MG63 (cell line): ENCODE measurements at regions not wholly inside any gene's neighbourhood (a gene's known extent, or its start where the extent isn't known, plus 50 kb on each side); places are given as distances from the start of the nearest gene placed in this dataset.

Source experiments
- DNase-seq: peaks from one replicate; pipeline ENCODE4 v3.0.0-alpha.2; 2020
- H3K27me3 ChIP-seq: fragments of 250-450 bp; sonication (Bioruptor Pico); 2 replicates; pipeline ENCODE4 v1.5.1; 2020; ENCODE audit warnings: mild to moderate bottlenecking, moderate library complexity
- H3K36me3 ChIP-seq: fragments of 250-450 bp; sonication (Bioruptor Pico); 2 replicates; pipeline ENCODE4 v1.5.1; 2020; ENCODE audit warnings: mild to moderate bottlenecking, moderate library complexity
- H3K4me3 ChIP-seq: fragments of 250-450 bp; sonication (Bioruptor Pico); 2 replicates; pipeline ENCODE4 v1.5.1; 2020; ENCODE audit warnings: mild to moderate bottlenecking, moderate library complexity
- H3K9me3 ChIP-seq: fragments of 250-450 bp; sonication (Bioruptor Pico); 2 replicates; pipeline ENCODE4 v1.5.1; 2020; ENCODE audit warnings: mild to moderate bottlenecking, moderate library complexity

DNA sequence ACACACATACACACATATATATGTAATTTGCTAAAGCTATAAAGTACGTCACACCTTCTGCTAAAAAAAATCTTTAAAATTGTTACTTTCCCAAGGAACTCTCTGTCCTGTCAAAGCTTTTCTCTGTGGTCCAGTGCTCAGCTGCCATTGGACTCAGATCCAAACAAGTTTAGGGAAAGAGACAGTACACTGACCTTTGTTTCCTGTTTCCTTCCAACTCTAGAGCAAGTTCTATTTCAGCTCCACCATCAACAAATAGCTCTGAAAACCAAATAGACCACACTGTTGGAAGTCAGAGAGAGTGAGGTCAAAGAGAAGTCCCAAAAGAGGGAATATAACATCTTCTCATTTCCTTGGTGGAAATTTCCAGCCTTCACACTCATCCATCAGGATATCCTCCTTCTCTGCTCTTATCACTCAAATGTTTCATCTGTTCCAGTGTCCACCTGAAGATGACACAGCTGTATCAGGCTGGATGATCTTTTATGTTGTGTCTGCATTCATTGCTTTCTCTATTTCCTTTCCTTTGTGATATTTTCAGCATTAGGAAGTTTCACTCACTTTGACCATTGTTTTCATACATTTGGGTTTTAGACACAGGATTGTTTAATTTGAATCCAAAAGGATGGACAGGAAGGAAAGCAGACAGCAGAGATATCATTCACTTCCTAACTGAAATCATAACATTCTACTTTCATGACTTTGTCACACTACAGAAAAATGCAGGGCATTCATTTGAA is 192.3 kb upstream of the NT5C1B start:
- H3K4me3 ChIP-seq = no peak overlapping the region
- H3K27me3 ChIP-seq = no peaks in the 10 kb centered on the region
- no peaks in the 10 kb centered on the region for H3K36me3 ChIP-seq
- DNase-seq = no peak
- H3K9me3 ChIP-seq = no peaks in the 10 kb centered on the region

DNA sequence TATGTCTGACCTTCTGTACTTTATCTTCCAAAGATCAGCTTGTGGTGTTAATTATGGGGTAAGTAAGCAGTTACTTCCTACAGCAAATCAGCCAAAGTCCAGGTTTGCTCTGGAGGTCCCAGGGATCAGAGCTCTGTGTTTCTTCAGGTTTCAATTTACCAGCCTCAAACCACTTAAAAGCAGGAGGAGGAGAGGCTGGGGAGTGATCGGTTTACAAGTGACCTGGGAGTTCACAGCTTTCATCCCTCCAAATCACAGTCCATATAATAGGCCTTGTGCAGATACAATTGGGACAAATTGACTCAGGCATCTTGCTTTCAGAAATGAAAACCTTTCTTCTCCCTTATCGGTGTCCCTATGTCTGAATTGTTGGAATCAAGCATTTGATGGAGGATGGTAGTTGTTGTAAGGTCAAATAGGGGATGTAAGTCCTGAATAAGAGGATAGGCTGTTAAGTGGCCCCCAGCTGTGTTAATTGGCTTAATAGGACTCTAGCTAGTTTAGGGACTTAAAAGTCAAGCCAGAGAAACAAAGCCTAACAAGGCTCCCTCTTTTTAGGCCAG is 188.0 kb upstream of the NT5C1B start:
- DNase-seq = no peak
- no peaks in the 10 kb centered on the region; the same call in 1 of the 2 replicates for H3K9me3 ChIP-seq

DNA sequence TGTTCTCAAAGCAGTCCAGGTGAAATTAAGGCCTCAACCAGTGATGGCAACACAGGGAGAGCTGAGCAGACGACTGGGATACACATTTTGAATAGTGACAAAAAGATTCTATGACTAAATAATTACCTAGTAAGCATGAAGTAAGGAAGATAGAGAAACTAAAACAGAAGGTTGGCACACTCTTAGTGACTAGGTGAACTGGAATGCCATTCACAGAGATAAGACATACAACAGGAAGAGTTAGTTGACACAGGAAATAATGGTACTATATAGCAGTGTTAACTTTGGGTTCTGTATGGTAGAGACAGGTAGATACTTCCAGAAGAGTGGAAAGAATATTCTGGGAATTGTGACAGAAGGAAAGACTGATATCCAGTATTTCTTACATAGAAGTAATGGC is 181.8 kb upstream of the NT5C1B start:
- Histone ChIP-seq H3K9me3 (peaks cover 6% of the 10 kb centered on the region), H3K27me3 (no peaks in the 10 kb centered on the region), H3K36me3 (no peaks in the 10 kb centered on the region), H3K4me3 (no peak overlapping the region)
- no peak for DNase-seq

More for the DNA sequence above, 188.0 kb upstream of the NT5C1B start:
- Histone ChIP-seq H3K36me3 (no peaks in the 10 kb centered on the region), H3K27me3 (no peaks in the 10 kb centered on the region), H3K4me3 (no peak overlapping the region)

DNA sequence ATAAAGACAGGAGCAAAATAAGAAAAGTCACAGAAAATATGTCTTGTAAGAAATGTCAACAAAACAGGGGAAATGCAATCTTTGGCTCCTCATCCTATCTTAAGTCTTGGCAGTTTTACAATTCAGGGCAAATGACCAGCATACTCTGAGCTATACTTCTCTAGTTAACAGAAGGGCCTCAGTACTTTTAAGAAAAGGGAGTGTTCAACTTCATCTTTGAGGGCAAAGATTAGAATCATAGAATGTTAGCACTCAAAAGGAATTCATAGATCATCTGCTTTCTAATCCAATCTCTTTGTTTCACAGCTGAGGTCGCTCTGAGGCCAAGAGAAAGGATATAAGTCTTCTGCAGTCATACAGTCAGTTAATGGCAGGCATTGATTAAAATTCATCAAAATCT is 174.0 kb upstream of the NT5C1B start:
- Histone ChIP-seq H3K4me3 (no peak overlapping the region), H3K27me3 (no peaks in the 10 kb centered on the region), H3K9me3 (peaks cover 2% of the 10 kb centered on the region), H3K36me3 (no peaks in the 10 kb centered on the region)
- no peak for DNase-seq

DNA sequence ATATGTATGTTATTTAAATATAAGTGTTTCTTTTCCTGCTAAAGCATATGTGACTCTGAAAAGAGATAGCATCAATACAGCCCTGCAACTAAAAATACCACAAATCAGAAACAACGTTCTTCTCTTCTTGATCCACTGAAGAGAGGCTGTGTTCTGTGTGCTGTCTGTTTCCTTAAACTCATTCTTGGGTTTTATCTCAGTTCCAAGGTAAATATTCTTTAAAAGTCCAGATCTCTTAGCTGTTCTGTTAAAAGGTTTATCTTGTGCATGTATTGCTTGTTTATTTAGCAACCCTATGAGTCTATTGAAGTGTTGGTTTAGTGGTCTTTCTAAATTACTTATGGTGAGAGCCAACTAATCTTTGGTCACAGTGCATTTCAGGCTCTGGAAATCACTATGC is 173.3 kb upstream of the NT5C1B start:
- DNase-seq = no peak
- H3K36me3 ChIP-seq = no peaks in the 10 kb centered on the region

DNA sequence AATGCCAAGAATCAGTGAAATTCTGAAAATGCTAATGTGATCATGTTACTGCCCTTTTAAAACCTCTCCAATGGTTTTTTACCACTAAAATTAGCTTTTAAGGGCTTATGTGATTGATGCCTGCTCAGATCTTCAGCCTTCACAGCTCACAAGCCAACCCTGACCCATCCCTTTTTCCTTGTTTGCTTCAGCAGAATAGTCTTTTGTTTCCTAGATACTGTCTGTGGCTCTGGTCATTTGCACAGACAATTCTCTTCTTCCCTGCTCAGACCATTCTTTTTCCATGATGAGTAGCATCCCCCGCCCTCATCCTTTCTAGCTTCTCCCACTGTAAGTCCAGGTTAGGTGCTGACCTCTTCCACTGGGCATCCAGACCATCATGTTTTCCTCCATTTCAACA is 164.9 kb upstream of the NT5C1B start:
- H3K36me3 ChIP-seq = no peaks in the 10 kb centered on the region
- no peaks in the 10 kb centered on the region for H3K27me3 ChIP-seq
- no peak for DNase-seq
- no peaks in the 10 kb centered on the region for H3K9me3 ChIP-seq
- no peak overlapping the region for H3K4me3 ChIP-seq

More for the DNA sequence above, 173.3 kb upstream of the NT5C1B start:
- Histone ChIP-seq H3K4me3 (no peak overlapping the region), H3K9me3 (no peaks in the 10 kb centered on the region), H3K27me3 (no peaks in the 10 kb centered on the region)

DNA sequence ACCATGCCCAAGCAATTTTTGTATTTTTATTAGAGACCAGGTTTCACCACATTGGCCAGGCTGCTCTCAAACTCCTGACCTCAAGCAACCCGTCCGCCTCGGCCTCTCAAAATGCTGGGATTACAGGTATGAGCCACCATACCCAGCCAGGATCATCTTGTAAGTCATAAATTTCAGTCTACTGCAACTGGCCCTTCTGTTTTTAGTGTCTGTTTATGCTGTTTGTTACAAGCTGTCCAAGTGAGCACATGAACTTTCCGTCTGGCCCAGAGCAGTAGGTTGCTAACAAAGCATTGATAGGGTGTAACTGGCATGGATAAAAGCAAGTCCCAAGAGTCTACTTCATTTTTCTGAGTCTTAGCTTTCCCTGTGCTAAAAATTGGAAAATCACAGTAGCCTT is 164.4 kb upstream of the NT5C1B start:
- no peaks in the 10 kb centered on the region for H3K9me3 ChIP-seq
- no peak overlapping the region for H3K4me3 ChIP-seq
- no peak for DNase-seq
- H3K36me3 ChIP-seq = no peaks in the 10 kb centered on the region
- no peaks in the 10 kb centered on the region for H3K27me3 ChIP-seq

DNA sequence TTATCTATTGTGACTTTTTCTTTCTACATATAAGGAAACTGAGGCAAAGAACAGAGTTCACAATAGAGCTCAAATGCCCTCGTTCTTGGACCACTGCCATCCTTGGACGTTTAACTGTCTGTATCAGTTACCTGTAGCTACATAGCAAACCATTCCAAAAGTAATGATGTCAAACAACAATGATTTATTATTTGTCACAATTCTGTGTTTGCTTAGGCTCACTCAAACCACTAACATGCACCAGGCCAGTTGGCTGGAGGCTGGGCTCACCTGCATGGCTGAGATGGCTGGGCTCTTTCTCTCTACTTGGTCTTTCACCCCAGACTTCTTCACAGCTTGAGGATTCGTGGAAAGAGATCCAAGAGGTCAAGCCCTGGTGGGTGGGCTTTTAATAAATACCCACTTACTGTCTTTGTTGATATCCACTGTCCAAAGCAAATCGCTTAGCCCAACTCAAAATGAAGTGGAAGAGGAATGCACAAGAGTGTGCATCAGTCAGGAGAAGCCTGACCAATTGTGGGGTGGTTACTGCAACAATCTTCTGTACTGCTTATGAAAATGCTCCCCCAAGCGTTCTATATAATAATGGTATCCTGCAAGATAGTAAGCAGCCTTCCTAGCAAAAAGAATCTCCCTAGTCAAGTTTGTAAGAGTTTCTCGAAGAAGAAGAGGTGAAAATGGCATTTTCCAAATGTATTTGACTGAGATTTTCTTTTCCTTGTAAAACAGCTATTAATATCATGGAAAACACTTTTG is 163.5 kb upstream of the NT5C1B start:
- no peak for DNase-seq
- H3K27me3 ChIP-seq = no peaks in the 10 kb centered on the region
- H3K9me3 ChIP-seq = no peaks in the 10 kb centered on the region
- H3K4me3 ChIP-seq = no peak overlapping the region
- no peaks in the 10 kb centered on the region for H3K36me3 ChIP-seq

DNA sequence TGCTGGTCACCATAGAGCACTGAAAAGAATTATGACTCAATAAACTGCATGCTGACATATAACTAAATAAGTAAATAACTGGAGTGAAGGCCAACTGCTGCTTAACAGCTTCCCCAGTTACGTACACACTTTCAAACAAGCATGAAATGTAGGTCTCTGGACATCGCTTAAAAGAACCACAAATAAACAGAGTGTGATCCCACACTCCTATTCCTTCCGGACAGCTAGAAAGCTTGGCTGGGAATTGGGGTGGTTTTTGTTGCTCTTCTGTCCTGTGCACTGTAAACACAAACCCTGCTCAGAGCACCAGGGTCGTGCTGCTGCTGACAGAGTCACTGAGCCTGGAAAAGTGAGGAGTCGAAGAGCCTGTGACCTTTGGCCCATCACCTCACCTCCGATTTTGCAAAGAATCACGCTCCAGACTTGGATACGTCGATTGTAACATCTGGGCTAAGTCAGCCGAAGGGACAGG is 162.7 kb upstream of the NT5C1B start:
- Histone ChIP-seq H3K36me3 (no peaks in the 10 kb centered on the region), H3K9me3 (no peaks in the 10 kb centered on the region), H3K4me3 (no peak overlapping the region), H3K27me3 (no peaks in the 10 kb centered on the region)
- DNase-seq = no peak

DNA sequence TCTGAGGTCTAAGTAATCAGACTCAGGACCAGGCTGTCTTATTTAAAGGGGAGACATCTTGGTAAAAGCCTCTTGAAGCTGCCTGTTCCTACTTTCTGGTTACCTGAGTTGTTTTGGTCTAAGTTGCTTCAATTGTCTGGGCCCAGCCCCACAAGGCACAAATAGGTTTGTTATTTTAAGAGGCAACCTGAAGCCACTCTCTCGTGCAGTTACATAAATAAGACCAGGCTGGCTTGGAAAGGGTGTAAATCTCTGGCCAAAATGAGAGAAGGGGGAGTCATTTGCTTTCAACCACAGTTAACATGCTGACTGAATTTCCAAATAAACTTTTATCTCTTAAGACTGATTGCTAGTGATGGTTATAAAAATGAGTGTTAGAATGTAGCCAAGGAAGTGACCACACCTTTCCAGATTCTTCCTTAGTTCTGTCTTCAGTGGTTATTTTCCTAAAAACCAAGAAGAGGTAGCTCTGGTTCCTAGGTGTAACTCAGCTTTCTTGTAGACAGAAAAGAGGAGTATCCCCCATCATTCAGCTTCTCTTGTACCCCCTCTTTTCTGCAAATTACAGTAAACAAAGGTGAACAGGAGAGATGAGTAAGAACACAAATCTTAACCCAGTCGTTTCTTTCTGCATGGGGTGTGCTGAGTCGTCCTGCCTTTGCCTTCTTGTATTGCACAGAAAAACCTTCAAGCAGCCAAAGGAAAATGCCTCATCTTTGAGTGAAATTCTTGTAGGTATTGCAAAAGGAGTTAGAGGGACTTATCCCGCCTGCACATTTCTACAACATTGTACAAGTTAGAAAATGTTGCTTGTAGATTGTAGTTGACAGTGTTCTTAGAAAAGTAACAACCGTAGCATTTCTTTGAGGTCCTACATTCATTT is 161.5 kb upstream of the NT5C1B start:
- H3K9me3 ChIP-seq = no peaks in the 10 kb centered on the region
- no peak overlapping the region for H3K4me3 ChIP-seq
- no peak for DNase-seq
- H3K27me3 ChIP-seq = no peaks in the 10 kb centered on the region
- H3K36me3 ChIP-seq = no peaks in the 10 kb centered on the region

DNA sequence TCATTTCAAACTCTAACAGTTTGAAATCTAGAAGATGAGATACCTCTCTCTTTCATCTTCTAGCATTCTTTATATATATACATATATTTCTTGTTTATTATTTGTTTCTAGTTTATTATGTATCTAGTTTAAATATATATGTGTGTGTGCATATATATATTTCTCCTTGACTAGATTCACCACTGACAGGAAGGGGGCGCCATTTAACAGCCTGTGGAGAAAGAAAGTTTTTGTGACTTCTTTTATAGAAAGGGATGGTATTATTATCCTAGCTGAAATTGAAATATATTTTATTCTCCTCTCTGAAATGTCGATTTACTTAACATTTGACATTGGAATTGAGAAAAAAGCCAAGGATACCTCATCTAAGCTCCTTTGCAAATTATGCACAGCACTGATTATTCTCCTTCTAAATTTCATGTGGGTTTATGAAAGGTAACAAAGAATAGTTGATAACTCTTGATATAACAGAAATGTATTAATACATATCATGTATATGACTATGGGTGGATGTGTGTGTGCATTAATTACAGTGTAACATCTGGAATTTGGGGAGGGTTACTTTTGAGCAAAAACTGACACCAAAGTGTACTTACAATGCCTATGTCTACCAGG is 160.7 kb upstream of the NT5C1B start:
- H3K36me3 ChIP-seq = no peaks in the 10 kb centered on the region

DNA sequence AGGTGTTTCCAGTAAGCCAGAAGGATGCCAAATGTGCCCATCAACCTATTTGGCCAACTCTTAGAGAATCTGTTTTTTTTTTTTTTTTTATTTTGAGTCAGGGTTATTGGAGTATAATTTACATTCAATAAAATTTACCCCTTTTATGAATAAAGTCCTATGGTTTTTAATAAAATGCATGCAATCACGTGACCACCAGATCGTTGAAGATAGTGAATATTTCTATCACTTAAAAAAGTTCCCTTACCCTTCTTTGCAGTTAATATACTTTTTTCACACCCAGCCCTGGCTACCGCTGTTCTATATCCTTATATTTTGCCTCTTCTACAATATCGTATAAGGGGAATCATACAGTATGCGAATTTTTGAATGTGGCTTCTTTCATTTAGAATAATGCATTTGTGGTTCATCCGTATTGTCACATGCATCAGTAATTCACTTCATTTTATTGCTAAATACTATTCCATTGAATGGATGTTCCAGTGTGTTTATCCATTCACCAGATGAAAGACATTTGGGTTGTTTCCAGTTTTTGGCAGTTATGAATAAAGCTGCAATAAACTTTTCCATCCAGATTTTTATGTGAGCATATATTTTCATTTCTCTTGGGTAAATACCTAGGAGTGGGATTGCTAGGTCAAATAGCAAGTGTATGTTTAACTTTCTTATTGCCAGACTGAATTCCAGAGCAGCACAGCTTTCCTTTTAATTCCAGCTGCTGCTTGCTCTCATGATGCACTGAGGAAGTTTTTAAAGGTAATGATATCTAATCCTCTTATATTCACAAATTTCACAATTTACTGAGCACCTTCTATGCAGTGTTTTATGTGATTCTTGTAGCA is 156.3 kb upstream of the NT5C1B start:
- no peaks in the 10 kb centered on the region for H3K27me3 ChIP-seq
- no peak for DNase-seq

More for the DNA sequence above, 160.7 kb upstream of the NT5C1B start:
- Histone ChIP-seq H3K27me3 (no peaks in the 10 kb centered on the region), H3K9me3 (no peaks in the 10 kb centered on the region), H3K4me3 (no peak overlapping the region)
- peak; percentile 21 for DNase-seq

DNA sequence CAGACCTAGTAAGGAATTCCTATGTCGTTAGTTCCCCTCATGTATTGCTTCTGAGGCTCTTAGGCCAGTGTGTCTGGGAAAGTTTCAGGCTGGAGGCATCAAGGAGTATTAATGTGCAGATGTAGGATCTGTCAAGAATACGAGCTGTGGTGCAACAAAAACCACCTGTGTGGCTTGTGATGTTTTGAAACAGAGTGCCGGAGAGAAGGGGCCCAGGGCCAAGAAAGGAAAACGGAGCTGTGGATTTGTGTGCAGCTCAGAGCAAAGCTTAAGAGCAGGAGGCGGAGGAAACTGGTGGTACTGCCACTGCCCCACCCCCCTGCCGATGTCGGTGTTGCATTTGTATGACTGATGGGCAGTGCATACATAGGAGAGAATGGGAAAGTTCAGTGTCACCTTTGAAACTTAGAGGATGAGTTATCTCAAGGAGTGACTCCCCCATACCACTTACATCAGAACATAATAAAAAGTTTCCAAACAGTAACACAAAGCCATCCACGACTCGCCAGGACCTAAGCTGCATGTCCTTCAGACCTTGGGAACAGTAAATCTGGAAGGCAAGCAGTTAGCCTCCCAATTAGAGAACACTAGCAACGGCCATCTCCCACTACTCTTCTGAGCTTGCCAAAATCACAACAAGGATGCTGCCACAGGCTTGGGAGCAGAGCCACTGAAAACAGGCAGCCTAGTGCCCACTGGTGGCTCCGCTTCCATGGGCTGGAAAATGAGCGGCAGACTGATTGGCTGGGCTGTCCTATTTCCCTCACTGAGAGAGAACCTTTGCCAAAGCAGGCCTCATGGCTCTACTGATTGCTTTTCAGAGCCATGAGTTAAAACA is 152.7 kb upstream of the NT5C1B start:
- Histone ChIP-seq H3K36me3 (no peaks in the 10 kb centered on the region), H3K4me3 (no peak overlapping the region), H3K27me3 (no peaks in the 10 kb centered on the region), H3K9me3 (no peaks in the 10 kb centered on the region)
- DNase-seq = no peak

More for the DNA sequence above, 156.3 kb upstream of the NT5C1B start:
- Histone ChIP-seq H3K36me3 (no peaks in the 10 kb centered on the region), H3K4me3 (no peak overlapping the region), H3K9me3 (no peaks in the 10 kb centered on the region)

DNA sequence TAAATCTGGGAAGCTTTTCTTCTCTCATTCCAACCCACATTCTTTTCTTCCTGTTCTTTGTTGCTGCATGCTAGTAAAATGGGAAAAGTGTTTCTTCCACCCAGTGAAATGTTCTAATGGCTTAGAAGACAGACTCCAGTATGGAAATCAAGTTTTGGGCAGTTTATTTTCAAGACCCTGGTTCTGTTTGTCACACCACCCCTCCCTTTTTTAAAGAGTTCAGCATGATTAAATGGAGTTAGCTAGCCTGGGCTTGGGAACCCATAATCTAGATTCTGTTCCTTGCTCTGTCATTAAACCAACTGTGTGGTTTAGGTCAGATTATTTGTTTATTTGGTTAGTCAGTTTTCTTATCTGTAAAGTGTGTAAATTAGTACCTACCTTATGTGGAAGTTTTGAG is 151.8 kb upstream of the NT5C1B start:
- DNase-seq = no peak
- Histone ChIP-seq H3K27me3 (no peaks in the 10 kb centered on the region), H3K36me3 (no peaks in the 10 kb centered on the region)

DNA sequence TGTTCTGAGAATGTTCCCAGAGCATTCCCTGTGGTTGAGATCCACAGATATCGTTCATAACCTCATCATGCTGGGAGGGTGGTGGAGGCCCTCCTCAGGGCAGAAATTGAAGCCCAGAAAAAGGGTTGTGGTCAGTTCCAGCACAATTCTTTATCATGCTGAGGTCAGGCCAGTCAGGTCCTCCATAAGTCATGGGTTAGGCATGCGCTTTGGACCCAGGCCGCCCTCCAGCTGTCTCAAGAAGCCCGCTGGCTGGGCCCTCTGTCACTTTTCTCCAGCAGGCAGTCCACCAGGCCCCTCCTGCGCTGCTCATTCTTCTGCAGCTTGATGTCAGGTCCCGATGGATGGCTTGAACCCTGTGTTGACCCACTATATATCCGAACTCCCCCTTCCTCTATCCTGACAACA is 151.1 kb upstream of the NT5C1B start:
- no peaks in the 10 kb centered on the region for H3K27me3 ChIP-seq
- H3K36me3 ChIP-seq = no peaks in the 10 kb centered on the region
- DNase-seq = no peak
- H3K9me3 ChIP-seq = no peaks in the 10 kb centered on the region
- H3K4me3 ChIP-seq = no peak overlapping the region

More for the DNA sequence above, 151.8 kb upstream of the NT5C1B start:
- Histone ChIP-seq H3K4me3 (no peak overlapping the region), H3K9me3 (no peaks in the 10 kb centered on the region)
